ENCODE measurements at regions not wholly inside any gene's neighbourhood (a gene's known extent, or its start where the extent isn't known, plus 50 kb on each side); places are given as distances from the start of the nearest gene placed in this dataset.

DNA sequence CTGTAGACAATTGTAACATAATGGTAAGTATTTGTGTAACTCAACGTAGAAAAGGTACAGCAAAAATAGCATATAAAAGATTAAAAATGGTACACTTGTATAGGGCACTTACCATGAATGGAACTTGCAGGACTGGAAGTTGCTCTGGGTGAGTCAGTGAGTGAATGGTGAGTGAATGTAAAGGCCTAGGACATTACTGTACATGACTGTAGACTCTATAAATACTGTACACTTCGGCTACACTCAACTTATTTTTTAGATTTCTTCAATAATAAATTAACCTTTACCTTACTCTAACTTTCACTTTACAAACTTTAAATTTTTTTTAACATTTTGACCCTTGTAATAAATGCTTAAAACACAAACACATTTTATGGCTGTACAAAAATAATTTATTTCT lies 72.1 kb upstream of the FAM216B start:
- TF ChIP-seq PREB (CRISPR knock-in tag; IDR thresholded peaks at IDR 0.05; ENCODE audit: borderline replicate concordance) (no peak), CBFB (CRISPR knock-in tag; IDR thresholded peaks at IDR 0.05; ENCODE audit: low read depth) (no peak), CTCF (IDR thresholded peaks at IDR 0.05) (no peak), ATF2 (CRISPR knock-in tag; IDR thresholded peaks at IDR 0.05; ENCODE audit: borderline replicate concordance, low read depth) (no peak), JUN (CRISPR knock-in tag; IDR thresholded peaks at IDR 0.05) (no peak), SMAD3 (CRISPR knock-in tag; IDR thresholded peaks at IDR 0.05; ENCODE audit: borderline replicate concordance) (no peak), FOXJ3 (CRISPR knock-in tag; IDR thresholded peaks at IDR 0.05; ENCODE audit: borderline replicate concordance) (no peak), MAX (CRISPR knock-in tag; IDR thresholded peaks at IDR 0.05) (no peak), FOXP1 (CRISPR knock-in tag; IDR thresholded peaks at IDR 0.05; ENCODE audit: borderline replicate concordance) (no peak)
- TF ChIP-seq, protein P1, sequence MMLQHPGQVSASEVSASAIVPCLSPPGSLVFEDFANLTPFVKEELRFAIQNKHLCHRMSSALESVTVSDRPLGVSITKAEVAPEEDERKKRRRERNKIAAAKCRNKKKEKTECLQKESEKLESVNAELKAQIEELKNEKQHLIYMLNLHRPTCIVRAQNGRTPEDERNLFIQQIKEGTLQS (CRISPR knock-in tag; conservative IDR thresholded peaks at IDR 0.05), result no peak

Measured in WTC11 (cell line).